ENCODE measurements at regions not wholly inside any gene's neighbourhood (a gene's known extent, or its start where the extent isn't known, plus 50 kb on each side); places are given as distances from the start of the nearest gene placed in this dataset.

DNA sequence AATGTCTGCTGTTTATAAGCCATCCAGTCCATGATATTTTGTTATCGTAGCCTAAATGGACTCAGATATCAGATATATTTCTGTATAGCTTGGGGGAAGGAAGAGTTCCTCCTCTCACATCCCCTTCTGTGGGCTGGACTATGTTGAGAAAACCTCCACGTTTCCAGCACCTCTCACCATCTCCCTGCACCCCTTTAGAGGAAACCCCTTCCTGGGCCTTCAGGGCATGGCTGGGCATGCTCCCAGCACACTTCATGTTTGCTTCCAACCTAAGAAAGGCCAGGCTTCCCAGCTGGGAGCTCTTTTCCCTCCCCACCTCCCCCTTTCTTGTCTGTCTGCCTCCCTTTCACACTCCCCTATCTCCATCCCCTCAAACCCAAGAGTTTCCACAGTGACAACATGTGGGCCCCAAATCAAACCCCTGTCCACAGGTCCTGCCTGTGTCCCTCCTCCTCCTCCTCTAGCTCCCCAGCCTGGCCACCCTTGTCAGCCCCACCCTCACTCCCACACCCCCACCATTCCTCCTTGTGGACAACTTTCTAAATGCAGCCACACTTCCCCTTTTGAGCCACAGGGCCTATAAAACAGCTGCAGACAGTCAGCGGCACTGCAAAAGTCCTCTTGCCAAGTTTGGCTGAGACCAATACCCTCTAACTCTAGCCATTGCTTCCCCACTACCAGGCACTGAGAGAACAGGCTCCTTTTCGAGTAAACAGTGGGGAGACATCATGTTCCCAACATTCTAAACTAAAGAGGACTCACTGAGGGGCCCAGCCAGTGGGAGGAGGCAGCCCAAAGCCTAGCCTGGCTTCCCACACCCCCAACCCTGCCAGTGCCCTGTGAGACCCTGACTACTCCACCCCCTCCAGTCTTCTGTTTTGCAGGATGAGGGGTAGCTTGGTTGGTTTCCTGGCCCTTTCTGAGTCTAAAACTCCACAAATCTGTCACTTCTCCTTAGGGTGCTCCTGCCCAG, 120.5 kb downstream of the ZFP36L2 start:
- DNase-seq, result no peak

DNA sequence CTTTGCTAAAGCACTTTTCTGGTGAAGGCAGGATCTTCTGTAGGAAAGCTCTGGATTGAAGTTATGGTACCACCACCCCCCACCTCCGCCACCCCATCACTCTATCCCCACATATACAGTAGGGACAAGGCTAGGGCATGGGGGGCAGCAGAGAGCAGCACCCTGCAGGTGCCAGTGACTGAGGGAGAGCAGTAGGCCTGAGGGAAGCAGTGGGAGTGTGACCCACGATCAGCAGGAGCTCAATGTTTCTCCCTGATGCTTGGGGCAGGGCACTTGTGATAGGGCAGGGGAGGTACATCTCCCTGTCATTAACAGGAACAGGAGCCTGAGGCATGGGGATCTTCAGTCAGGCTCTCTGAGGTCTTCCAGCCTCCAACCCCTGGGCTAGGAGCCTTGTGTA, 121.6 kb downstream of the ZFP36L2 start:
- no peak for DNase-seq

DNA sequence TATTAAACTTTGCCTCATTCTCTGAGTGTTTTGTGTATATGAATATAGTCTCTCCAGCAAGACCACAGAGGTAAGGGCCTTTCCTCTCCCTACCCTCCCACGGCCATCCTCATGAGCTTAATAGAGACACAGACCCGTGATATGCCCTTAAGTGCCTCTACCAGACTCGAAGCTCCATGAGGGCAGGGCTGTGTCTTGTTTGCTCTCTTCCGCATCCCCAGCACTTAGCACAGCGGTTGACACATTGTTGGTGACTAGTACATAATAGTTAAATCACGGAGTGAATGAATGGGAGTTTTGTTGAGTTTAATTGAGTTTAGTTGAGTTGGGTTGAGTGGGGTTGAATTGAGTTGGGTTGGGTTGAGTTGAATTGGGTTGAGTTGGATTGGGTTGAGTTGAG, 122.3 kb downstream of the ZFP36L2 start:
- DNase-seq, result no peak

DNA sequence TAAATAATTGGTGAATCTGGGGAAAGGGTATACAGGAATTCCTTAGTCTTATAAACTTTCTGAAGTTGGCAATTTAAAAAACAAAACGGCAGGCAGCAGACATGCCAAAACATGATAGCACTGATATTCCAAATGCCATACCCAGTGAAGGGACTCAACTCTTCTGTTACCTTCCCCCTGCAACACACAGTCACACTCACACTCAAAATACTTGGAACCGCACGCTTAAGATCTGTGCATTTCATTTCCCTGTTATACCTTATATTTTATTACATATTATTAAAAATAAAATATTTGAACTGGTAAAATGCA, 123.4 kb downstream of the ZFP36L2 start:
- no peak for DNase-seq

DNA sequence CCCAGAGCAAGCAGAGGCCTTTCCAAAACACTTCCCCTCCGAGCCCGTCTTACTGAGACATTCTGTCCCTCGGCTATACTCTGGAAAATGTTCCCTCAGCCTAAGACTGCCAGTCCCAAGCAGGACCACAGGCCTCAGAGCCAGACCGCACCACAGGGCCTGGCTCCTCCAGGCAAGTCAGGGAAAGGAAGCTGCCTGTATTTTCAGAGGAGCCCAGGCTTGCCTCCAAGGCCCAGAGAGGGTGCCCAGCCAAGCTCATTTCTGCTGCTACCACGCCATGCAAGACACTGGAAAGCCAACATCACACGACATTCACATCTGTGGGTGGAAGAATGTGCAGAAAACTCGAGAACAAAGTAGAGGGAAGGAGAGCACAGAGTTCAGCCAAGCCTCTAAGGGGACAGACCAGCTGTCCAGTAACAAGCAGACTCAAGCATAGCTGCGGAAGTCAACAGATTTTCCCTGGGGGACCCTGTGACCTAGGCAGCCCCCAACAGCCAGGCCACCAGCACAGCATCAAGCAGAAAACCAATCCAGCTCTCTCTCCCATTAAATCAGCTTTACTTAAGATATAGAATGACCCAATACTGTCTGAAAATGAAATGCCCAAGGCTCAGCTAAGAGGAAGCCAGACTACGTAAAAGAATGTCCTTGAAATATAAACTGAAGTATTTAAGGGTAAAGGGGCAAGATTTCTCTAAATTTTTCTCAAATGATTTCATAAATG, 123.9 kb downstream of the ZFP36L2 start:
- no peak for DNase-seq

- no peak for DNase-seq
Observed at GRCh38 chr2:43101751-43102150, 124.7 kb downstream of the ZFP36L2 start.

- DNase-seq, result no peak
Observed at GRCh38 chr2:43100883-43101662, 125.3 kb downstream of the ZFP36L2 start.

GRCh38 chr2:43100362-43100882, 126.0 kb downstream of the ZFP36L2 start:
- DNase-seq, result no peak

- DNase-seq, result no peak
Observed at GRCh38 chr2:43099797-43100196, 126.6 kb downstream of the ZFP36L2 start.

GRCh38 chr2:43098539-43098938, 127.9 kb downstream of the ZFP36L2 start:
- DNase-seq, result no peak

DNA sequence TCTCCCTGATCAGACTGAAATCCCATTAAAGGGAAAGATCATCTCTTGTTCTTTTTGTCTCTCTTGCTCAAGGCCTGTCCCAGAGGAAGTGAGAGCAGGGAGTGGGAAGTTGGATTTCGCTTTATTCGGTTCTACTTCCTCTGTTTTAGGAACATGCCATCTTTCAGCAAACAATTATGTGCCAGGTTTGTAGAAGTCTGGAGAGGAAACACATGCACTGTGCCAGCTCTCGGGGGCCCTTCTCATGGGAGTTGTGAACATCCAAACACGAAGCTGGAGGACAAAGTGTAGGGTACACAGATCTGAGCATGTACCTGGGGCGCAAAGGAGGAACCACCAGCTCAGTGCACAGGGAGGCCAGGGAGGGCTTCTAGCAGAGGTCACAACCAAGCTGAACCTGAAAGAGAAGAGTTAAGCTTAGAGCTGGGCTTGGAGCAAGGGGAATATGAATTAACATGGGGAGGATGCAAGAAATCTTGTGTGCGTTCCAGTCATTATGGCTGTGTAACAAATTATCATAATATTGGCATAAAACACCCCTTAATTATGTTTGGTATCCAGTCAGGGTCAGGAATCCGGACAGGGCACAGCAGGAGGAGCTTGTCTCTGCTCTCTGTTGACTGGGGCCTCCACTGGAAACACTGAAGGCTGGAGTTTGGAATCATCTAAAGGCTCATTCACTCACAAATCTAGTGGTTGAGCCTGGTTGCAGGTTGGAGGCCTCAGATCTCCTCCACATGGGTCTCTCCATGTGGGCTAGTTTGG, 128.6 kb downstream of the ZFP36L2 start:
- DNase-seq, result no peak

GRCh38 chr2:43095533-43096295, 130.7 kb downstream of the ZFP36L2 start:
- DNase-seq, result no peak

DNA sequence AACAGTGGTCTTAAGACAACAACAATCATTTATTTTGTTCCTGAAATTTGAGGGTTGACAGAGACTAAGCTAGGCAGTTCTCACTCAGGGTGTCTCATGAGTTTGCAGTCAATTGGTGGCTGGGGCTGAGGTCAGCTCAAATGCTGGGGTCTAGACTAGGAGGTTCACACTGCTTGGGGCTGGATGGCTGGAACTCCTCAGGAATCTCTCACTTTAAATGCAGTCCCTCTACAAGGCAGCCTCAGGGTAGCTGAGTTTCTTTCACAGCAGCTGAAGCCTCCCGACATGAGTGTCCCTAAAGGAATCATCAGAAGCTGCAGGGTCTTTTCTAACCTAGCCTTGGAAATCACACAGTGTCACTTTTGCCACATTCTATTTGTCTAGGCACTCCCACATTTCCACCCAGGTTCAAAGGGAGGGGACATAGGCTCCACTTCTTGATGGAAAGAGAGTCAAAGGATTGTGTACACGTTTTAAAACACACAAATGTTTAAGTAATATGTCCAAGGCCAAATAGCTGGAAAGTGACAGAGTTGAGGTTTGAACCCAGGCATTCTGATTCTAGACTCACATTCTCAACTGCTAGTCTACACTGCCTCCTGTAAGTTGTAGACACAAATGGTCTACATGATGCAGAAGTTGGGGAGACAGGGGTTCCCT, 133.8 kb downstream of the ZFP36L2 start:
- no peak for DNase-seq

GRCh38 chr2:43090317-43090716, 136.1 kb downstream of the ZFP36L2 start:
- DNase-seq, result no peak

DNA sequence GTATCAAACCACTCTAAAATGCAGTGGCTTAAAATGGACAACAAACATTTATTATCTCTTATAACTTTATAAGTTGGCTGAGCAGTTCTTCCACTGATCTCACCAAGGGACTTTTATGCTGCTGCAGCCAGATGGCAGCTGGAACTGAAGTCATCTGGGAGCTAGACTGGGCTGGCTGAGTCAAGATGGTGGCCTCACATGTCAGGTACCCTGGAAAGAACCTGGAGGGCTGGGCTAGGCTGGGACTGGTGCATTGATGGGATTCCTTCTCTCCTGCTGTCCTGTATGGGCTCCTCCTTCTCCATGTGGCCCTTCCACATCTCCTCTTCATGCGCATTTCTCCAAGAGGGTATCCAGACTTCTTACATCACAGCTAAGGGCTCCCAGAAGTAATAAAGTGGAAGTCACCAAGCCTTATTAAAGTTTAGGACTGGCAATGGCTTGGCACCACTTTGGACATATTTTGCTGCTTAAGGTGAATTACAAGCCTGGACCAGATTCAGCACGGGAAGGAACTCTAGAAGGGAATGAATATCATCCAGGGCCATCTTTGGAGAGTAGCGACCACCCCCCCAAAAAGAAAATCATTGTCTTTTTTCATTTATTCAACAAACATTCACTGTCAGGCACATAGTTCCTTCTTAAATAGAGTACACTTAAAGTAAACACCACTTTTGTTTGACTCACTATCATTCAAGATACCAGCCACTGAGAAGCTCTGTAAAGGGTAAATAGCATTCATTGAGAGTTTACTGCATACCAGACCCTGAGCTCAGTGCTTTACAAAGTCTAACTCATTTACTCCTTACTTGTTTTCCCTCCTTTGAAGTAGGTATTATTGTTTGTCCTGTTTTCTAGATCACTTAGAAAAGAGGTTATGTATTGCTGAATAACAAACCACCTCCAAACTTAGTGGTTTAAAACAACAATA, 138.0 kb downstream of the ZFP36L2 start:
- no peak for DNase-seq

DNA sequence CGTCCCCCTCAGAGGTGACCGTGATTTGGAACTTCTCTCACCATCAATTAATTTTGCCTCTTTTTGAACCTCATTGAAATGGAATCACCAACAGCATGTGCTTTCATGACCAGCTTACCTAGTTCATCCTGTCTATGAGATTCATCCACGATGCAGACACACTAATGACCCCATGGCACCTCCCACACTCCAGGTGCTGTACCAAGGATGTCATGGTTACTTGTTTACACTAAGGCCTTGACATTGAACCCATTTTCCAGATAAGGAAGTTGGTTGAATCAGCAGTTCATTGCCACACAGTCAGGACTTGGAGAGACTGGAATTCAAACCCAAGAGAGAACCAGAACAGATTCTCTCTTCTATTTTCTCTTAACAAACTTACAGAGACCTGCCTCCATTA, 139.0 kb downstream of the ZFP36L2 start:
- no peak for DNase-seq

DNA sequence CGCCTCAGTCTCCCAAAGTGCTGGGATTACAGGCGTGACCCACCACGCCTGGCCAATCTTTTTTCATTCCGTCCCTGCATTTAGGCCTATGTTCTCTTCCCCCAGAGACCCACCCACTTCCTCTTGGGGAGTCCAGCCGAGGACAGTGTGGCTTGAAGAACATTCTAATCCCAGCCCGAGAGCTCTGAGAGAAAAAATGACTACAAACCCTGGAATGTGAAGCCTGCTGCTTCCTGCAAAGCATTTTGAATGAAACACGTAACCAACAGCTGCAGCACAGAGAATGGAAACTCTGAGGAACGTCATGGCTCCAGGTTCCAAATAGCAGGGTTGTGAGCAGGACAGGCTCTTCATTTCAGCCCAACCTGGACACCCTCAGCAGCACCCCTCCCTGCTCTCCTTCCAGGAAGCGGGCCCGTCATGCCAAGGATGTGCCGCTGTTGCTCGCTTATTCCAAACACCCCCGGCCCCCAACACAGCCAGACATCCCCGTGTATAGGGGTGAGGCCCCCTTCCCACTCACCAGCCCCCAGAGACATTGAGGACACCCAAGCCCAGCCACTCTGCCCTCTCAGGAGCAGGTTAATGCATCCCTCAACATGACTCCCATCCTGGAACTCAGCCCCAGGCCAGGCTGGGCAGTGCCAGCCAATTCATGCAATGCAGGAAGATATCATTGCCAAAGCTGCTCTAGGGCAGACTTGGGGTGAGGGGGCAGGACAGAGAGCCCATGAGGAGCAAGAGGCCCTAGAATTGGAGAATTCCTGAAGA, 139.8 kb downstream of the ZFP36L2 start:
- peak; percentile 75 for DNase-seq

DNA sequence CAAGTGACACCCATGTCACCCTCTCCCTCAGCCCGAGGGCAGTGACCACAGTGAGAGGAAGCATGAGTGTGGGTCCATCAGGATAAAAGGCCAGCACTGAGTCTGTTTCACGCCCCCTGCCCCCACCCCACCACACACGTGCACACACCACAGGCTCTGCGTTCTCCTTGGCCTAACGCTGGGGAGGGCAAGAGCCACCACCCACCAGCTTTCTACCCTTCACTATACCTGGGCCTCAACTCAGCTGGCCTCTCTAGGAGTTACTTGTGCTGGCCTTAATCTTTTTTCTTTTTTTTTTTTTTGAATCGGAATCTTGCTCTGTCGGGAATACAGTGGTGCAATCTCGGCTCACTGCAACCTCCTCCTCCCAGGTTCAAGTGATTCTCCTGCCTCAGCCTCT, 140.5 kb downstream of the ZFP36L2 start:
- DNase-seq, result no peak

DNA sequence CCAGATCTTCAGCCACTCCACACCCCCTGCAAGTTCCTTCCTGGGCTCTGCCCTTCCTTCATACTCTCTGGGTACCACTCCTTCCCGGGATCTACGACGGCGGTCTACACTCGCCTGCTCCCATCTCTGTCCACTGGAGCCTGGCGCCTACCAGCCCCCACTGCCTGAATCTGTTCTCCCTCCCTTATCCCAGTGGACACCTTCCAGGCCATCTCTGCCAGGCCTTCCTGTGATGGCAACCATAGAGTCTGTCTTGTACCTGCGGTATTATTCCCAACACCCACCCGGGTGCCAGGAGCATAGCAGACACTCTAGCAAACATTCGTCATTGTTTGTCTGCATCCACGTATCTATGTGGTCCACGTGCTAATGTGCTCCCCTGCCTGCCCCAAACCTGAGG, 140.9 kb downstream of the ZFP36L2 start:
- no peak for DNase-seq
